Fibroblast of the conjunctiva (primary cell): ENCODE measurements at regions not wholly inside any gene's neighbourhood (a gene's known extent, or its start where the extent isn't known, plus 50 kb on each side); places are given as distances from the start of the nearest gene placed in this dataset.
"Not testable (repeated sequence)": the region's sequence is repeated elsewhere in the genome, so short reads cannot be mapped to it uniquely, and the experiment has no call there.

ENCODE experiments used
- DNase-seq: peaks from one replicate; pipeline ENCODE4 v3.0.0-alpha.2; 2010; ENCODE audit warnings: low read depth

DNA sequence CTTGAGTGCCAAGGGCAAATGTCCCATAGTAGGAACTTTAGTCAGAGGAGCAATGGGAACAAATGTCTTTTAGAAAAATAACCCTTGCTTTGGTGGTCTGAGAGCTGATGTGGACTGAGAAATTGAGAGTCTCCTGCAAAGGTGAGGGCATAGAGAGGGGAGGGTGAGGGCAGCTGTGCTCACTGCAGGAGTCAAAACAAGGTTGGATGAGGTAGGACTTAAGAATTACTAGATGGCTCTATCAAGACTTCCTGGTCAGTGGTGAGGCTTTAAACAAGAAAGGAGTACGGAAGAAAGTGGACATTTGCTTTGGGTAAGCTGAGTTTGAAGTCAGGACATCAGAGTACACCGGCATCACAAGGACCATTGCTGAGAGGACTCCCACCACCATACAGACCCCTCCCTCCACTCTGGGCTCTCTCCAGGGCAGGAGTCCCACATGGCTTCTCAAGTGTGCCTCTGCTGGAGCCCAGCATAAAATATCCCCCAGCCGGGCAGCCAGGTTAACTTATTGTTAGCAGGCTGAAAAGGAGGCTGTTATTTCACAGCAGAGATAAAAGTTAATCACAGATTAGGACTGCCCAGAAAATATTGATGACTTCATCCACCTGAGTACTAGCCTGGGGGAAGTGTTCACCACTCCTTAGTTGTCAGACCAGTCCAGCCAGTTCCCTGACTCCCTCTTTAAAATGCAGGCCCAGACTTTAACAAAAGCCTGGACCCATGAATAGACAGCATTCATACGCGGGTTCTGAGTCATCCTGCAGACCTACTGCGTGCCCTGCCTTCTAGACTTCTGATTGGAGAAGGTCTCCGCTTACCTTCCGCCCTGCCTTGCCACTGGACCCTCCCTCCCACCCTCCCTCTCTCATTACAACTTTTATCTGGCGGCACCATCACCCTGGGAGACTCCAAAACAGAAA, 167.2 kb downstream of the BCL2L11 start:
- DNase-seq, result not testable (repeated sequence)

DNA sequence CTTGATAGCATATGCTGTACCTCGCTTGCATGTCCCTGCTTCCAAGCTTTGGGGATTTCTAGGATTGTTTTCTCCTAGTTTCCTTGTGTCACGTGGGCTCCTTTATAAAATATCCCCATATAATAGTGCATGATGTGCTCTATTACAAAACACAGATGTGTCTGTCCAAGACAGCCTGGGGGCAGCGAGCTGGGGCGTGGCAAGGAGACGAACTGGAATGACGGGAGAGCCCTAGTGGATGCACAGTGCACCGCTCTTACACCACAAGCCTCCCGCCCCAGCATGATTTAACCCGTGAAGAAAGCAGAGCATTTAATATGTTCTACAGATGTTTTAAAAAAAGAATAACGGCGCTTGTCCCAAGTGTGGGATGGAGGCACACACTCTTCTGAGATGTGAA, 169.7 kb downstream of the BCL2L11 start:
- DNase-seq, result not testable (repeated sequence)

DNA sequence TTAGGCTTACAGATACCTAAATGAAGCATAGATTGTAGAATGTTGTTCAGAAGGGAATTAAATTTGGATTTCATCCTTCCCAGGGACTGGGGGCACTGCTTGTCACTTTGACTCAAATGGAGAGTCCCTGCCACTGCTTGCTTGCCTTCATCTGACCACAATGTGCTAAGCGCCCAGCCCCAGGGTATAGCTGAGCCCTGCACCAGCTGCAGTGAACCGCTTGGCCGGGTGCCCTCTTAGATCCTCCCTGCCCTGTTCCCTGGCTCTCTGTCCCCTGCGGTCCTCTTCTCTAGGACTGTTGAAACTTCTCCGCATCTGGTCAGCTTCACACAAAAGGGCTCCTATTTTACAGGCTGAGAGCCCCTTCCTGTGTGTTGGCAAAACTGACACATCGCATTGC, 170.9 kb downstream of the BCL2L11 start:
- DNase-seq, result not testable (repeated sequence)

DNA sequence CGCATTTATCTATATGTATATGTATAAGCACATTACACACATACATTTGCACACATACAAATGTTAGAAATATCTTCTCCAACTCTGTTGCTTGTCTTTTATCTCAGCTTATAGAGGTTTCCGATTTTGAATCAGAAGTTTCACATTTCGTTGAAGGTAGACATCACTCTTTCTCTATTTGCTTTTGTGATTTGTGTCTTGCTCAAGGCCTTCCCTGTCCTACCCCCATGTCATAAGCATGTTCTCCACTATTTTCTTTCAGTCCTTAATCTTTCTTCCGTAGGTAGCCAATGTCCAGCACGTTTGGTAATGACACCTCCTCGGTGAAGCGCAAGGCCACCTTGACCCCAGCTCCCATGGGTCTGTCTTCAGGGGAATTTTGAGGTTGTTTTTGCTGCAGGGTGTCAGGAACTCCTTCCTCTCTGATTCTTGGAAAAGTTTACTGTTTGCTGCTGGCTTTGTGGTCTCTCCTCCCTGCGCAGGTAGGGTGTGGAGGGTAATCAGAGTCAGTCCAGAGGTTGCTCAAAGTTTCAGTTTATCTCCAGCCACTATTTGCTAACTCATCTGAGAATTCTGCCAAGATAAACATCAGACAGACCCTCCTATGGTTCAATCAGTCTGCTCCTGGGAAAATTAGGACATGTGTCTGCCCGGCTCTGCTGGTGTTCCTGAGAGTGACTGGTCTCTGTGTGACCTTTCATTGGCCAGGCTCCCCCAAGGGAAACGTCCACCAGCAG, 171.7 kb downstream of the BCL2L11 start:
- DNase-seq, result not testable (repeated sequence)

DNA sequence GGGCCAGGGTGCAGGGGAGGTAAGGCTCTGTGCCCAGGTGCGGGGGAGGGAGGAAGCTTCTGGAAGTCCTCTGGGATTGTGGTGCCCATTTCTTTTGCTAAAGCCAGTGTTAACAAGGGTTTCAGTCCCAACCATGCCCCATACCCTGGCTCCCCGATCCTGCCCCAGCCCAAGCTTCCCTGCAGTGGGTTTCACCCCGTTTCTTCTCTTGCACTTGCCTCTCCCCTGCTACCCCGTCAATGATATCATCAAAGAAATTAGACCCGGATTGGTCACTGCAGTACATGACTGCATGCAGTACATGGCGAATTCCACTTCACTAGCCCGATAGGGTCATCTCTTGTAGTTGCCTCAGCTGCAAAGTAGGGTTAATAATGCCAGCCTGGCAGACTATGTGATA, 174.0 kb downstream of the BCL2L11 start:
- DNase-seq, result not testable (repeated sequence)

DNA sequence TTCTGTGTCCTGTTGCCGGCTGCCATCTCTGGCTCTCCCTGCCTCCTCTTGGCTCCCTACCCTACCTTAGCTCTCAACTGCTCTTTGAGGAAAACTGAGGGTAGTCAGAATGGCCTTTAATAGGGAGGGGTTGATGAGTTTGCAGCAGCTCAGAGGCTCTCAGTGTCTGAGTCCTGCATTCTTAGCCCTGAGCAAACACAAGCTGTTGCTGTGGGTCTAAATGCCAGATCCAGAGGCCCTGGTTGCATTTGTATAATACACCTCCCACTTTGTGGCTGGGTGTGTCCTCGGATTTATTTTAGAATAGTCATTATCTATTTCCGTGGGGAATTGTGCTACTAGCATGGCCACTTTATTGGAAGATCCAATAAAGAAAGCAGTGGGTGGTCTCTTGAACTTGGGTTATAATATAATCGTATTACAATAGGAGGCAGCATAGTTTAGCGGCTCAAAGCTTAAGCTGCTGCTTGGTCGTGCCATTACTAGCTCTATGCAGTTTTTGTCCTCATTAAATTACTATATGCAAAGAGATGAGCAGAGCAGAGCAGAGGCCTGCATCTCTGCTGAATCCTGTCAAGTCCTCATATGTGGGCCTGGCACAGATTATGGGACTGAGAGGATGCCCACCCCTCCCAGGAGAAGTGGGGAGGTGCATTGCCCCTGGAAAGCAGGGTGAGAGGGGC, 175.5 kb downstream of the BCL2L11 start:
- DNase-seq, result not testable (repeated sequence)

DNA sequence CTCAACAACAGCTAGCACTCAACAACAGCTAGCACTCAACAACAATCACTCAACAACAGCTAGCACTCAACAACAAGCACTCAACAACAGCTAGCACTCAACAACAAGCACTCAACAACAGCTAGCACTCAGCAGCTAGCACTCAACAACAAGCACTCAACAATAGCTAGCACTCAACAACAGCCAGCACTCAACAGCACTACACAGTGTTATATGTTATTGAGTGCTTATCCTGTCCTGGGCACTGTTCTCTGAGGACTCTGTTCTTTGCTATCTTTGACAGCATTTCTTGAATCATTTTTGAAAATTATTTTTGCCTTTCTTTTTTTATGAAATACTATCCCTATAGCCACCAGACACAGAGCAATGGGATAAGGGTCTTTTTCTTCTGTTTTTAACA, 176.4 kb downstream of the BCL2L11 start:
- DNase-seq, result not testable (repeated sequence)

DNA sequence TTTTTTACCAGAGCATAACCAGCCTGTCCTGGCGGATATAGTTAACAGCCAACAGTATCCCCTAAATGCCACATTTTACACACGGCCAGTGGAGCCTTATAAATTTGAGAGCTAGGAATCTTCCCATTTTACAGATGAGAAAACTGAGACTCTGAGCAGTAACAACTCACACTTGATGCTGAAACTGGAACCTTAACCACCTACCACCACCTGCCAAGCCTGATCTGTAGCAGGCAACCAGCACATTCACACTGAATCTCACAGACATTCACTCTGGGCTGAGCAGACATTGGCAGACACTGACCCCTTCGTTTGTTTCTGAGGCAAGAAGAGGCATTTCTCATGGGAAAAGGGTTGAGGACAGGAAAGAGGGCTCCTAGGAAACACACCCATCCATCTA, 178.2 kb downstream of the BCL2L11 start:
- DNase-seq, result not testable (repeated sequence)

DNA sequence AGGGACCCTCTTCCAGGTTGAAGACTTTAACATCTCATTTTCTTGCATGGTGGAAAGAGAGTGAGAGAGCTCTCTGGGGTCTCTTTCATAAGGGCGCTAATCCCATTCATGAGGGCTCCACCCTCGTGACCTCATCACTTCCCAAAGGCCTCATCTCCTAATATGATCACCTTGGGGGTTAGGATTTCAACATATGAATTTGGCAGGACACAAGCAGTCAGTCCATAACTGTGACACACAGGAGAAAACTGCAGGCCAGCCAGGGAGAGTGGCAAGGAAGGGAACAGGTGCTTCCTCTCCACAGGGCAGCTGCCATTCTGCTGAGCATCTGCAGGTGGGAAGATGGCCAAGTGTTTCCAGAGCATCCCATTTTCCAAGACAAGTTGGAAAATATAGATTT, 178.9 kb downstream of the BCL2L11 start:
- not testable (repeated sequence) for DNase-seq

DNA sequence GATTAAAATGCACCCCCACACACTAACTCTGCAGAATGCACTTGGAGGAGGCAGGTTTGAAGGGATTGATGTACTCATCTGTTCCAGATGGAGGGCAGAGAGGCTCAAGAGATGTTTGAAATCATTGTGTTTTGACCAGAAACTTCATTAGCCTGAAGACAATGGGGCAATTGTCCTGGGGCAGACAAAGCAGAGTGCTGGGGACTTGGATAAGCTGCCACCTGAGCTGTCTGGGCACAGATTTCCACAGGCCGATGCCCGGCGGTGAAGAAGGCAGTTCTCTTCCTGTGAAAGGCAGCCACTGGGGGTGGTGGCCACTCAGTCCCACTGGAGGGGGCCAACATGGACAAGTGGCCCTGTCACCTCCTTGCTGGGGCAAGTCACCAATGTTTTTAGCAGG, 181.0 kb downstream of the BCL2L11 start:
- DNase-seq, result not testable (repeated sequence)

DNA sequence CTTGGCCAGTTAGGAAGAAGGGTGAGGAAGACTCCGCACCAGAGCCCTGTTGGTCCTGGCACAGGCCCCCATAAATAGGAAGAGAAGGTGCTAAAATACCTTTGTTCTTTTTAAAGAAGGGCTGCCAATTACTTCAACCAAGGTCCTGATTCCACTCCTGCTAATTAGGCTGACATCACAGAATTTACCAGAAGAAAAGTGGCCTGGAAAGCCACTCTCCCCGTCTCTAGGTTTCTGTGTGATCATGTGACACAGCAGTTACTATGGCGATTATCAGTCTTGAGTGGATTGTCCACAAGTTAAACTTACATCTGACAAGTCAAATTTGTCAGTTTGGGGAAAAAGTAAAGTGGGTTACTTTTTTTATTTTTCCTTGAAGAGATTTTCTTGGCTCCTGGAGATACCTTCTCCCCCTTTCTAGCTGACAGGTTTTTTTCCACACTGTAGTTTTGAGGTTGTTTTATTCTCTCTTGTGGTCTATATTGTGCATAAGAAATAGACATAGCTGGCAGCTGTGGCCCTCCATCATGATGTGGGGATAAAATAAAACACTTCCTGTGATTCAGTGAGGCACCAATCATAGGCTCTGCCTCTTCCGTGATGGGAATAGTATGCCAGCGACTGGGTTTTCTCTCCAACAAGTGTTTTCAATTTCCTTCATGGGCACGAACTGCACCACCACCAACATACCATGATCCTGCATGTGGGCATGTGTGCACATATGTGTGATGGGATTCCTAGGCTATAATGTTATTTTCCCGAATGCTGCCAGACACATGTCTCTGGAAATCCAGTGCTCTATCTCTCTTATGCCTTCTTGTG, 181.9 kb downstream of the BCL2L11 start:
- DNase-seq, result not testable (repeated sequence)

DNA sequence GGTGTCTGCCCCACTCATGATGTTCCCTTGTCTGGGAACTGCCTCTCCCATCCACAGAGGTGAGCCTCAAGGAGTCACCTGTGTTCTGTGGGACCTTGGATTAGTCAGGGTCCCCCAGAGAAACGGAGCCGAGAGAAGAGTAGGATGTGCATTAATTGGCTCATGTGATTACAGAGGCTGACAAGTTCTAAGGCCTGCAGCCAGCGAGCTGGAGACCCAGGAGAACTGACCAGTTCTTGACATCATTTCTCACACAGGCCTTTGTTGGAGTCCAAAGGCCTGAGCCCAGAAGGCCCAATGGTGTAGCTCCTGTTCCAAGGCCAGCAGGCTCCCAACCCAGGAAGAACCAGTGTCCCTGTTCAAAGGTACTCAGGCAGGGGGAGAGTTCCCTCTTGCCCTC, 186.6 kb downstream of the BCL2L11 start:
- not testable (repeated sequence) for DNase-seq

DNA sequence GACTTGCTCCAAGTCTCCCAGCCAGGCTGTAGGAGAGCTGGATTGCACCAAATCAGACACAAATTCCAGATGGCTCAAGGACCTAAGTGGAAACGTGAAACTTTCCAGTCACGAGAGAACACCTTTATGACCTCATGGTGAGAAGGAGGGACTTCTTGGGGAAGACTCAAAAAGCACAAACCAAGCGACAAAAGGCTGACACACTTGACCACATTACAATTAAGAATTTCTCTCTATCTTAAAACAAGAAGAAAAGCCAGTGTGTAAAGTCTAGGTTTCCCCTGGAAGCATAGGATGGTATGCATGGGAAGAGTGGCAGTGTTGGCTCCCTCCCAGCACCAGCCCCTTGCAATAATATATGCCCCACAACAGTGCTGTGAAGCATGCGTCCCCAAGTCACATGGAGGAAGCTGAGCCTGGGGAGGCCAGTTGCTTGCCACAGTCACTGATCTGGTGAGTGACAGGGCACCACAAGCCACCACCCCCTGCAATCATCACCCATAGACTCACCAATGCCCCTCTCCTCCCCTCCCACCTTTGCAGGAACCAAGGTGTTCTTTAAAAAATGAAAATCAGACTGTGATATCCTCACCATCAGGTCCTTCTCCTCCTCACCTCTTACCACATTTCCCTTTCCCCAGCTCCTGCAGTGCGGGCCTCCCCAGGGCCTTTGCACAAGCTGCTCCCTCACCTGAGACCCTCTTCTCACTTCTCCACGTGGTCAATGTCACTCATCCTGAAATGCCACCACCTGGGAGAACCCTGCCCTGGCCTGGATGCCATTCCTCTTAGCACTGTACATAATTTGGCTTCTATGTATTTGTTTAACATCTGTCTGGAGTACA, 188.7 kb downstream of the BCL2L11 start:
- not testable (repeated sequence) for DNase-seq

DNA sequence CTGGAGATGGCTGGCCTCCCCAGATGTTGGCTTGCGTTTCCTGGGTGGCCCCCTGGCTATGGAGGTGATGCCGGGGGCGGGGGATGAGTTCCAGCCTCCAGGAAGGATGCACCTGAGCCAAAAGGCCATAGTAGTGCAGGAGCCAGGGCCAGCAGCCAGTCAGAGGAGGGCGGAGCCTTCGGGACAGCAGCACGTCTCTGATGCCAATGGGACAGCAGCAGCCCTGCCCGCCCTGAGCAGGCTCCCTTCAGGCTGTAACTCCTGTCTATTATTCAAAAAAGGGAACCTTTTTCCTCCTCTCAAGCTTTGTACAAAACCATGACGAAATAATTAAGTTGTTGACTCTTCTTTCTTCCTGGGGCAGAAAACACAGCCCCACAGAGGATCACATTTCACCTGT, 189.7 kb downstream of the BCL2L11 start:
- not testable (repeated sequence) for DNase-seq

DNA sequence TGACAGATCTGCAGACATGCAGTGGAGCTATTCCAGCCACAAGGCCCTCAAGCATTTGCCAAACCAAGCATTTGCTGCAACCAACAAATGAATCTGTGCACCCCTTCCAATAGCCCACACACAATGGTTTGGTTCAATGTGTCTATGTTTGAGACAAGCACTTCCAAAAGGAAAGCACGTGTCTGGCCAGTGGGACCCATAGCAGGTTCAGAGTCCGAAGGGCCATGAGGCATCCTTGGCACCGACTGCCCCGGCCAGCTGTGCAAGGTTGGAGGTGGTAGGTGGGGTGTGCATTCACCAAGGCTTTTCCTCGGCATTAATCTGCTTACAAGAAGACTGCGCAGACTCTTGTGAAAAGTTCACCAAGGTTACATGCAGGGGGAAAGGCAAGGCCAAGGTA, 190.9 kb downstream of the BCL2L11 start:
- not testable (repeated sequence) for DNase-seq

DNA sequence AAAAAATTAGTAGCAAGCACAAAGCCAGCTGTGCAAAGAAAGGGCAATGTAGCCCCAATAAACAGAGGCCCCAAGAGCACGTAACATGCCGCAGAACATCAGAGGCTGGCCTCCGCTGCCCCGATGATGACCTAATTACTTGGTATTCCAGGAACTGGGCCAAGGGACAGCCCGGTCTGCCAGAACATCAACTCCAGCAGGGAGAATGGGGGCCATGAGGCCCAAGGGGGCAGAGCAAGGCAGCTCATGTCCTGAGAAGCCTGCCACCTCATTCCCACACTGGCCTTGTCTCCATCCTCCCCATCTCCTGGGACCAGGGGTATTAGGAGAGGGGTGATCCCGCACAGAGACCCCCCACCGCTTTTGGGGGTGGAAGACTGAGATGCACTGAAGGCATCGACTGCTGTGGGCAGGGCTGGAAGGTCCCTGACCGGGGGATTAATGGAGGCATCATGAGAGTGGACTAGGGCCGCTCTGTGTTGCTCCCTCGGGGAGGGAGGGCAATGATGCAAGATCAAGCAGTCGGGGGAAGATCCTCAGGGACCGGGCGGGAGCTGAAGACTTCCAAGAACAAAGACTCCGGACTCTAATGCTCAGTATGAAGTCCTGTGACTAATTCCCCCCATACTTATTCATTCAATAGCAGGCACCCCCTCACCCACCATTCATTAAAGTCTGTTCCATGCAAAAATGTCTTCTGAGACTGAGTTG, 192.3 kb downstream of the BCL2L11 start:
- DNase-seq, result peak; percentile 73

DNA sequence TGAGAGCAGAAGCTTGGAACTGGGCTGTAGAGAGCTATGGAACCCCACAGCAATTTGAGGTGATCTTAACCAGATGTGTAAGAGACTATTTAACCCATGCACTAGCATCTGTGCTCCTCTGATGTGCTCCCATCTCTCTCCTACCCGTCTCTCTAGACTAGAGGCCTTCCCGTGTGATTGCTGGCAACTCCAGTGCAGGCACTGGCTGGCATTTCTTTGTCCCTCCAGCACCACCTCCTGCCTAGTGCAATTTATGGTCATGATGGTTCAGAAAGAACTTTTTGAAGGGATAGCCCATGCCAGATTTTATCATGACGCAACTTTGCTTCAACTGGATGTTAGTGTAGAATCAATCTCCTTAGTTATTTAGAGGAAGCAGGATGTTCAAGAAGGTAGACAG, 193.0 kb downstream of the BCL2L11 start:
- not testable (repeated sequence) for DNase-seq

DNA sequence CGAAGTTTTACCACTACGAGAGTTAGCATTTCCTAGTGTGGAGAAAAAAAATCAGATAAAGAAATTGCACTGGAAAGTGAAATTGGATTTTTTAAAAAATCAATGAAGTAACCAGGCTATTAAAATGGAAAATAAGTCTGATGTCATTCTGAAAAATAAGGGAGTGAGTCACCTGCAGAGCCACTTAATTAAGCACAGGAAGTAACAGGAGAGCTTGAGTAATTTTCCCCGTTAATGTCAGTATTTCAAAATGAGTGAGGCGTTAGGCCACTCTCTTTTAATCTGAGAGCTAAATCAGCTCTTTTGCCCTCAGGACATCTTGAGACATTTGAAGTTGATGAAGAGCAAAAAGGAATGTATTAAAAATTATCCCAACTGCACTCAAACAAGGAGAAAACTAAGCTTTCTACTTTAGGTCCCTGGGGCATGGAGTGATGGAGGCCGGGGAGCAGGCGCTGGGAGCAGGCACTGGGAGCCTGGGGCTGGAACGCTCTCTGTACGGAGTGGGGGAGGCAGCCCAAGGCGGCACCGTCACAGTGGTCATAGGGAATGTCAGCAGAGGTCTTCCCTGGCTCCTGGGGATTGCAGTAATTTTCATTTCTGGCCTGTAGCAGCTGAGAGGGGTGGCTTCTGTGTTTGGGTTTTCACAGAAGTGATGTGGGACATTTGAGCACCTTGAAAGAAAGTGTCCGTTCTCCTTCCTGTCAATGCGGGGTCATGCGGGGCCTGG, 194.6 kb downstream of the BCL2L11 start:
- not testable (repeated sequence) for DNase-seq

DNA sequence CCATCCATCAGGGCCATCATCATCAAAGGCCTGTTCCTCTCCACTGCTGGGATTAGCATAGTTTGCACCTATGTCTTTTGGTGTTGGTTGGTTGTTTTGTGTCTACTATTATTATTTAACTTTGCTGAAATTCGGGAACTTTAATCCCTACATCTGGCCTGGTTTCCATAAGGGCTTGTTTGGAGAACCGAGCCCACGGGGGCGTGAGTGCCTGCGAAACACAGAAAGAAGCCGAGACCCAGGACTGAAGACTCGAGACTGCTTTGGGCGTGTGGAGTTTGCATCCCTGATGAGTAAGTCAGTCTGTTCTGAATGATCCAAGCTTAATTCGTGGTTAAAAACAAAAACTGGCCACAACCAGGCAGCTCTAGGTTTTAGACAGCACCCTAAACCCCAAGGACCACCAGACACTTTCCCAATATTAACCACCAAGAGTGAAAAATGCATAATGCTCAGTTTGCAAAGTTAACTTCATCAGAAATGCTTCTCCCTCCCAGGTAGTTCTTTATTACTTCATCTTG, 195.6 kb downstream of the BCL2L11 start:
- not testable (repeated sequence) for DNase-seq
